Caki2 (cell line): ENCODE measurements at regions not wholly inside any gene's neighbourhood (a gene's known extent, or its start where the extent isn't known, plus 50 kb on each side); places are given as distances from the start of the nearest gene placed in this dataset.
A peak's percentile ranks its signal among the peaks of the same experiment; 100 is the strongest.

Source experiments
- DNase-seq: peaks from one replicate; pipeline ENCODE4 v3.0.0-alpha.2; 2015; ENCODE audit warnings: low read depth
- in situ Hi-C: cut with HindIII; loops from 2 replicates; pipeline ENCODE4 v1.10.0; 2016; ENCODE audit warnings: low sequenced_read_pairs, low pct_unique_long_range_greater_than_20kb, mixed read lengths

DNA sequence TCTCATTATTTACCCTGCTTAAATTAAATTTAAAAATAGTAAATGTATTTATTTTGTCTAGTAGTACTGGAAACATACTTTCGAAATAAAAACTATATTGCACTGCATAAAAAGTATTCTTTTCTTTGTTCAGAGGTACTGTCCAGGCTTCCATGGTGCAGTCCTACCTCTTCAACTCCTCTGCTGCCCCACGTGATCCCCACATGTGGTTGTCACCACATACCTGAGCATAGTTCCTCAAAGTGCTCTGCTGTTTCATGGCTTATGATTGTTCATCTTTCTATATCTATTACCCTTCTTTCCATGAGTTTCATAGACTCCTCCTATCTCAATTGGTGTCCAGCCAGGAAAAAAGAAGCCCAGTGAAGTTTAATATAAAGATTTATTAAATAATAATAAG, 317.5 kb upstream of the OR4E1 start:
- DNase-seq, result no peak
- in situ Hi-C loops, result no loop called here

DNA sequence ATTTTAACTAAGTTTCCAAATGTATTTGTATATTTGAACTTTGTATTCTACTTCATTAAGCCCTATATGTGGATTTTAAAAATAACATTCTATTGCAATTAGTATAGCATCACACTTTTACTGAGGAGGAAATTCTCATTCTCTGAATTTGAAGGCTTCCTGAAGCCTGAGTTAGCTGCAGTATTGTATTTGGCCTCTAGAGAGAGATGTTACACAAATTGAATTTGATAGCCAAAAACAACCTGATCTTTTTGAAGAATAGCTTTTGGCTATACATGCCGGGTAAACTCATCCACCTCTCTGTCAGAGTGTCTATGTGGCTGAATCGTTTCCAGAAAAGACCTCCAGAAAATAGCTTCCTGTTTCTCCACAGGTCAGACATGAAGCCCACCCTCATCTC, 316.5 kb upstream of the OR4E1 start:
- no peak for DNase-seq
- in situ Hi-C loops, result no loop called here

DNA sequence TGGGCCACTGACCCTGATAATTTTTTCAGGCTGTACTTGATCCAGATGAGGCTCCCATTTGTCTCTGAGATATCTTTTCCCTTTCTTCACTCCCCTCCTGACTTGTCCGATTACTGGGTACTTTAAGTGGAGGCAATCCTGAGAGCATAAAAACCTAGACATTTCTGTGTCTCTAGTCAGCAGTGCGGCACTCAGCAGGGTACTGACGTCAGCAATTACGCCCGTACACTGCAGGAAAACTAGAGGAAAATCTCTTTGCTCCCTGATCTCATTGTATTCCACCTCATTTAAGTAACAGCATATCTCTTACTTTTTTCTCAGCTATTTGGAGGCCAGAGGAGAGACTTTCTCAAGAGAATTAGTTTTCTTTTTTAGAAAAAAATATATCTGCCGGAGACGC, 315.5 kb upstream of the OR4E1 start:
- in situ Hi-C loops, result no loop called here
- DNase-seq, result no peak

DNA sequence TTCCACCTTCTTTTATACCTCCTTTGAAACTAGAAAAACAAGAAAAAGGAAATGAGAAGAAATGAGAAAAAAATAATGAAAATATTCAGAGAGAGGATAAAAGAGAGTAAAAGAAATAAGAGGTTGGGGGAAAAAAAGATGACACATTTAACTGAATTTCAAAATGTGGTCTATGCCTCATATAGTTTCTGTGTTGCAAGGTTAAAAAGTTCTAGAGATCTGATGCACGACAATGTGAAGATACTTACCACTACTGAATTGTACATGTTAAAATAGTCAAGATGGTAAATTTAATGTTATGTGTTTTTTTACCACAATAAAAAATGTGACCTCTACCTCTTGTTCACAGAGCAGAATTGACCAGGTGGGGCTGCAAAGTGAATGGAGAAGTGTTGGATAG, 314.8 kb upstream of the OR4E1 start:
- no peak for DNase-seq
- in situ Hi-C loops, result no loop called here

DNA sequence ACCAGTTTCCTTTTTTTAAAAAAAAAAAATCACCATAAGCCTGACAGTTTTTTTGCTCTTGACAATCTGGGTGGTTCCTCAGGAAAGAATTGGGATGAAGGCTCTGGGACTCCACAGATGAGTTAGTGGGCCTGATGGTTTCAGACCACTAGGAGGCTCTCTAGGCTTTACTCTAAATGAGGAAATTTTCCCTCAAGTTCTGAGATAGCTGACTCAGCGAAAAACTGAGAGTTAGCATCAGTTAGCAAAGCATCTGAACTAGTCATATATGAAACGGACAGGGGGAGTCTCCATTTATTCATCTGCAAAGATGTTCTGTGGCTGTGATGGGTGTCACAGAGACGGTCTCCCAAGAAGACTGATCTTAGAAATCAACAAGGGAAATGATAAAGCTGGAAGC, 314.3 kb upstream of the OR4E1 start:
- DNase-seq, result peak; percentile 4
- in situ Hi-C loops, result no loop called here

DNA sequence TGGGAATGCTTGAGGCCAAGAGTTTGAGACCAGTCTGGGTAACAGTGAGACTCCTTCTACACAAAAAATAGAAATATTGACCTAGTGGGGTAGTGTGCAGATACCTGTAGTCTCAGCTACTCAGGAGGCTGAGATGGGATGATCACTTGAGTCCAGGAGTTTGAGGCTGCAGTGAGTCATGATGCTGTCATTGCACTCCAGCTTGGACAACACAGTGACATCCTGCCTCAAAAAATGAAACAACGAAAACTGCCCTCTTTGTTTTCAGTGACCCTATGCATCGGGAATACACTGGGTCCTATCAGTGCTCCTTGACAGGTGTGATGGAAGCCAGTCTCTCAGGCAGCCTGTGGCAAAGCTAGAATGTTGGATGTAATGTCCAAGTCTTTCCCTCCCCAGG, 311.5 kb upstream of the OR4E1 start:
- no peak for DNase-seq
- in situ Hi-C loops, result no loop called here

DNA sequence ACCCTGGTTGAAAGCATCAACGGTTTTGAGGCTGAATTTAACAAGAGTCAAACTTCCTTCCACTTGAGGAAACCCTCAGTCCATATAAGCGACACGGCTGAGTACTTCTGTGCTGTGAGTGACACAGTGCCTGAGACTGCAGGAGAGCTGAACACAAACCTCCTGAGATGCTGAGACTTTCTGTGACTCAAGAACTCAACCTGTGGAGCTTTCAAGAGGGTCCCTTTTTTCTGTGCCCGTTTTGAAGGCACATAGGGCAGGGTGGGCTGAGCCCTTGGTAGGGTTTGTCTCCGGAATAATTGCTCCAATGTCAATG, 305.3 kb upstream of the OR4E1 start:
- in situ Hi-C loops, result no loop called here
- no peak for DNase-seq

DNA sequence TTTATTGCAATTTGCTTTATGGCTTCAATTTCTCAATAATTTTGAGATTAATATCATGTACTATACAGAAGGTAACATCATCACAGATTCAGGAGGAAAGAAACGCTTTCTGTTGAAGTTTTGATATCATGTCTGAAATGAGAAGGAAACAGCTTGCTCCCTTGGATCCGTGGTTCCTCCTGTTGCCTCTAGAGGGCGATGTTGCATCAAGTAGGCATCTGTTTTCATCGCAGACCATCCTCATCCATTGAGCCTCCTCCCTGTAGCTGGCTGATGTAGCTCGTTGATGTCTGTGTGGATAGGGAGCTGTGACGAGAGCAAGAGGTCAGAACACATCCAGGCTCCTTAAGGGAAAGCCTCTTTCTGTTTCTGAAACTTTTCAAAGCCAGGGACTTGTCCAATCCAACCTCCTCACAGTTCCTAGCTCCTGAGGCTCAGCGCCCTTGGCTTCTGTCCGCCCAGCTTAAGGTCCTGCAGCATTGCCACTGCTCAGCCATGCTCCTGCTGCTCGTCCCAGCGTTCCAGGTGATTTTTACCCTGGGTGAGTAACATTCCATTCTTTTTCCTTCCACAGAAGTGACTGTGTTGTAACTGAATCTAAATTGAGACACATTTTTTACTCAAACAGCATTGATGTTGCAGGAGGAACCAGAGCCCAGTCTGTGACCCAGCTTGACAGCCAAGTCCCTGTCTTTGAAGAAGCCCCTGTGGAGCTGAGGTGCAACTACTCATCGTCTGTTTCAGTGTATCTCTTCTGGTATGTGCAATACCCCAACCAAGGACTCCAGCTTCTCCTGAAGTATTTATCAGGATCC, 304.8 kb upstream of the OR4E1 start:
- in situ Hi-C loops, result no loop called here

DNA sequence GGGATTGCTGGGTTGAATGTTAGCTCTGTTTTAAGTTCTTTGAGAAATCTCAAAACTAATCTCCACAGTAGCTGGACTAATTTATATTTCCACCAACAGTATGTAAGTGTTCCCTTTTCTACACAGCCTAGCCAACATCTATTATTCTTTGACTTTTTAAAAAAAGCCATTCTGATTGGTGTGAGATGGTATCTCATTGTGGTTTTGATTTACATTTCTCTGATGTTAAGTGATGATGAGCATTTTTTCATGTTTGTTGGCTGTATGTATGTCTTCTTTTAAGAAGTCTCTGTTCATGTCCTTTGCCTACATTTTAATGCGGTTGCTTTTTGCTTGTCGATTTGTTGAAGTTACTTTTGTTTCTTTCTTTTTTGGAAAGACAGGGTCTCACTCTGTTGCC, 301.1 kb upstream of the OR4E1 start:
- in situ Hi-C loops, result no loop called here

More for the DNA sequence above, 304.8 kb upstream of the OR4E1 start:
- peak; percentile 3 for DNase-seq

DNA sequence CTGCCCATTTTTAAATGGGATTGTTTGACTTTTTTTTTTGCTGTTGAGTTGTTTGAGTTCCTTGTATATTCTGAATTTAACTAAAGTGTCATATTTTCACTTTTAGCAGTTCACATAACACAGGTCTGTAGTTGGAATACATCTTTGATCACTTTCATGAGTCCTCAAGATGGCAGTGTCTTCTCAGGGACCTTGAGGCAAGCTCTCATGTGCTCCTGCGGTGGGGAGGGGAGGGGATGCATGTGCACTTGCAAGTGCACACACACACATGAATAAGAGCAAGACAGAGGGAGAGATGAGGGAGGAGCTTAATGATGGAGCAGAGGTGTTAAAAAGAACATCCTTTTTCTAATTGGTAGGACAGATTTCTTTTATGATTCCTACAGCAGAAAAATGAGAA, 291.4 kb upstream of the OR4E1 start:
- in situ Hi-C loops, result no loop called here
- no peak for DNase-seq

More for the DNA sequence above, 301.1 kb upstream of the OR4E1 start:
- no peak for DNase-seq

DNA sequence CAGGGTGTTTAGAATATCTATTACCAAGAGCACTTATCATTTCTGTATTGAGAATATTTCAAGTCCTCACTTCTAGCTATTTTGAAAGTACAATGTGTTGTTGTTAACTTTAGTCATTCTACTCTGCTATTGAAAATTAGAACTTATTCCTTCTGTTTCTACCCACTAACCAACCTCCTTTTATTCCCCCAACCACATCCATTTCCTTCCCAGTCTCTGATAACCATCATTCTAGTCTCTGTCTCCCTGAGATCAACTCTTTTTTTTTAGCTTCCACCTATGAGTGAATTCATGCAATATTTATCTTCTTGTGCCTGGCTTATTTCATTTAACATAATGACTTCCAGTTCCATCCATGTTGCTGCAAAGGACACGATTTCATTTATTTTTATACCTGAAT, 290.6 kb upstream of the OR4E1 start:
- DNase-seq, result no peak
- in situ Hi-C loops, result no loop called here

DNA sequence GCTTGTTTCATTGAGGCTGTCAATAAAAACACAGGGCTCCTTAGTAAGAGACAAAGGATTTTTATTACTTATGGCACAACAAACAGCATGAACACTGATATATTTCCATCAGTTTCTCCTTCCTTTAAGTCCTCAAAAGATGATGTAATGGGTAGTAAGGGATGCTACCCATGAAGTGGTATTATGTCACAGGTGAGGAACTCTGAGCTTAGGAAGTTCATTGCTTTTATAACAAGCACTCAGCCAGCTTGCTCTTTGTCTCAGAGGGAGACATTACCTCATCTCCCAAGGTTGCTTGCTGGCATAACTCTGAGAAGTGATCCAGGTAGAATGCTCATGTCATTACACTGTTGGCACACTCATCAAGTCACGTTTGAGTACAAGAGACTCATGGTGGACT, 287.0 kb upstream of the OR4E1 start:
- in situ Hi-C loops, result no loop called here
- no peak for DNase-seq

DNA sequence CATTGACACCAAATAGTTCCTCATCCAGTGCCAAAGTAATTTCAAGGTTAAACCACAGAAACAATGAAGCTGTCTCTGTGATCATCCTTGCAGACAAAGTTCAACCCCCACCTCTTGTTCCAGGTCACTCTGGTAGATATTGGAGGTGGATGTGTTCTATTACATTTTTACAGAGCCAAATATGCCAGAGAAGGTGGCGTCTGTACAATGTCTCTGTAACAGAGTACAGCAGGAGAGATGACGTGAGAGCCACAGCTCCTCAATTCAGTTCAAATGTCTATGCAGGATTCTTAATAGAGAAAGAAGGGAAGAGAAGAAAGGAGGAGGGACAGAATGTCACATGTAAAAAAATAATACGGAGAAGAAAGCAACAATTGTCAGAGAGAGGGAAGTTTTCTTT, 268.3 kb upstream of the OR4E1 start:
- no peak for DNase-seq
- in situ Hi-C loops, result no loop called here

DNA sequence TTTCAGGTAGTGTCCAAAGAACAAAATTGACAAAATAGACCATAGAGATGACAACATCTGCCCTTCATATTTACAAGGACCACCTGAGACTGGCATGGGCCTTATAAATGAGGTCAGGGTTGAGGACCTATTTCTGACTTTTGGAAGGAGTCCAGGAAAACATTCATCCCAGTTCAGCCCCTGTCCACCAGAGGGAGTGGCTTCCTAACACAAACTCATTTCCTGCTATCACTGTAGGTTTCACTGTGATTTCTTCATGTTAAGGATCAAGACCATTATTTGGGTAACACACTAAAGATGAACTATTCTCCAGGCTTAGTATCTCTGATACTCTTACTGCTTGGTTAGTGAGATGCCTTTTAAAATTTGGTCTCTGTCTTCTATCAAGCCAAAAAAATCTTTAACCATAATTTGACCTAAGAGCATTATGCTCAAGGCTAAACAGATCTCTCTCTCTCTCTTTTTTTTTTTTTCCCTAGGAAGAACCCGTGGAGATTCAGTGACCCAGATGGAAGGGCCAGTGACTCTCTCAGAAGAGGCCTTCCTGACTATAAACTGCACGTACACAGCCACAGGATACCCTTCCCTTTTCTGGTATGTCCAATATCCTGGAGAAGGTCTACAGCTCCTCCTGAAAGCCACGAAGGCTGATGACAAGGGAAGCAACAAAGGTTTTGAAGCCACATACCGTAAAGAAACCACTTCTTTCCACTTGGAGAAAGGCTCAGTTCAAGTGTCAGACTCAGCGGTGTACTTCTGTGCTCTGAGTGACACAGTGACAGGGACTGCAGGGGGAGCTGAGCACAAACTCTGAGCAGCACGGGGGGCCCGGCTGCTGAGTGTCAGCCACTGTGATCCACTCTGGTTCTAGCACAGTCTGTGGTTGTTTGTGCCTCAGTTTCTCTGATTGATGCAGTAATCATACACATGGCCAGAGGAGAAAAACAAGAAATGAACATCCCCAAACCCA, 267.6 kb upstream of the OR4E1 start:
- in situ Hi-C loops, result no loop called here
- DNase-seq, result no peak

DNA sequence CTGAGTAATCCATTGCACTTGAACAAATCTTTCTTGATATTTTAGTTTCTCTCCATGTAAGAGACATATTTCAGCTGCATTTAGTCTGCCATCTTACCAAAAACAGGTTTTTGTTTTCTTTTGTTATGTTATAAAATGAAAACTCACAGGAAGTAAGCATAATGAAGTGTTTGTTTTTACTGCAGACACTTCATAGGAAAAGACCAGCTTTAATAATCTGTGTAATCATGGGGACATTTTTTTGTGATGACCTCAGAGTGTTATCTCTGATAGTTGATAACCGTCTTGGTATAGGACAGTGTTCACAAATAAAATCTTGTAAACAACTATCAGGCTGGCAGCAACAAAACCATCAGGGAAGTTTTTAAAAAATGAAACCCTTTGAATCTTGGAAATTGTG, 266.2 kb upstream of the OR4E1 start:
- DNase-seq, result no peak
- in situ Hi-C loops, result no loop called here

DNA sequence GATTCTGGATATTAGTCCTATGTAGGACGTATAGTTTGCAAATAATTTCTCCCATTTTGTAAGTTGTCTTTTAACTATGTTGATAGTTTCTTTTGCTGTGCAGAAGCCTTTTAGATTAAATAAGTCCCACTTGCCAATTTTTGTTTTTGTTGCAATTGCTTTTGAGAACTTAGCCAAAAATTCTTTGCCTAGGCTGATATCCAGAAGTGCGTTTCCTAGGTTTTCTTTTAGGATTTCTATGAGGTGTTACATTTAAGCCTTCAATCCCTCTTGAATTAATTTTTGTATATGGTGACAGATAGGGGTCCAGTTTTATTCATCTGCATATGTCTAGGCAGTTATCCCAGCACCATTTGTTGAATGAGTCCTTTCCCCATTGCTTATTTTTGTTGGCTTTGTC, 264.4 kb upstream of the OR4E1 start:
- no peak for DNase-seq
- in situ Hi-C loops, result no loop called here

DNA sequence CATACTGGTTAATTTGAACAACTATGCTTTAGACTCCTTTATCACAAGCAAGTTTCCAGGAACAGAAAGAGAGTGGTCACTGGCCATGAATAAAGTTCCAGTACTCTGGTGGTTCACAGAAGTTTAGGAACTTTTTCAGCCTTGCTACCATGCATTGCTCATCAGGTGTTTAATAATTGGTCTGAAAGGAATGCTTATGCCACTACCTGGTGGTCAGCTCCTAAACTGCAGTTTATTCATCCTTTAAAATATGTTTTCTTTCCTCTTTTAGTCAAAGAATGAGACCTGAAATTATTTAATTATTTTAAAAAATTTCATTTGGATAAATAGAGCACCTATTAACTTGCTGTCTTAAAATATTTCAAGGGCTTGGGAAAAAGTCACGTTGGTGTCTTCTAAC, 260.1 kb upstream of the OR4E1 start:
- DNase-seq, result no peak
- in situ Hi-C loops, result no loop called here

DNA sequence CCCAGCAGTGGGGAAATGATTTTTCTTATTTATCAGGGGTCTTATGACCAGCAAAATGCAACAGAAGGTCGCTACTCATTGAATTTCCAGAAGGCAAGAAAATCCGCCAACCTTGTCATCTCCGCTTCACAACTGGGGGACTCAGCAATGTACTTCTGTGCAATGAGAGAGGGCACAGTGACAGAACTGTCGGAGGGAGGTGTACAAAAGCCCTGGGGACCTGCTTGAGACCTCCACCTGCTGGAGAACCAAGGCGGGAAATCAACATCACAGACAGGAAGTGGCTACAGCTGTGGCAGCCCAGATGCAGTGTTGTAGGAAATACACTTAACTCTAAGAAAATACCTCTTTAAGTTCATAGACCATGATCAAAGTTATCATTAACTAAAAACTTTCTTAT, 250.9 kb upstream of the OR4E1 start:
- no peak for DNase-seq

DNA sequence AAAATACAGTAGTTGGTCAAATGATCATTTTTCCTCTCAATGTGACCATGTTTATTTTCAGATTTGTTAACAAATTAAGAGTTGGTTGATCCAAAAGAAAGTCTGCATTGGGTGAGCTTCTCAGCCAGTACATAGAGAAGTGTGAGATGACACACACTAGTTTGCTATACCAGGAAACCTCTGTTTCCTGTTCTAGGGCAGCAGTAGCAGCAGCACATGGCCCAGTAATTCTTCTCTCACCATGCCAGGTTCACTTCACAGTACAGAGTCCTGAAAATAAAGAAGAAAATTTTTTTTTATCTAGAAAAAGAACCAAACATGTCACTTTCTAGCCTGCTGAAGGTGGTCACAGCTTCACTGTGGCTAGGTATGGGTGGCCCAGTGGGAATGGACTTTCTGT, 250.2 kb upstream of the OR4E1 start:
- DNase-seq, result no peak
- in situ Hi-C loops, result no loop called here

More for the DNA sequence above, 250.9 kb upstream of the OR4E1 start:
- in situ Hi-C loops, result no loop called here

DNA sequence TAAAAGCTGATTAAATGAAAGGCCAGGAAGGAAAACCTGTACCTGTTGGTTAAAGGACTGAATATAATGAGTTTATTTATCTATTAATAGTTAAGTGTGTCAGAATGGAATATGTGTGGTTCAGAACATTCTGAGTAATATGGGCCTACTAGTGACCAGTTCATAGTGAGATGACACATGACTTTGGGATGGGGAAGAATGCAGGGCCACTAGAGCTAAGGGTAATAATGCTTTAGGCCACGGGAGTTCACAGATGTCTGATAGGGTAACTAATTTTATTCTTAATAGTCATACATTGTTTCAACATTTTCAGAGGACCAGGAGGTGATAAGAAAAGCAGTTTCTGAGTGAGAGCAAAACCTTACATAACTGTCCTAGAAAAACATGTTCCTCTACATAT, 247.8 kb upstream of the OR4E1 start:
- in situ Hi-C loops, result no loop called here
- DNase-seq, result no peak
